Spleen (tissue), 7 donors: ENCODE measurements at regions not wholly inside any gene's neighbourhood (a gene's known extent, or its start where the extent isn't known, plus 50 kb on each side); places are given as distances from the start of the nearest gene placed in this dataset.

Experiments
- POLR2A ChIP-seq, 3 donors: fragments of 450-650 bp; IDR thresholded peaks; one replicate each; pipeline ENCODE4 v1.5.1; 2017; ENCODE audit warnings: antibody characterized with exemption in 3 of 3, mild to moderate bottlenecking in 1 of 3
- POLR2AphosphoS5 ChIP-seq, 3 donors: sonication (generic); formaldehyde crosslinking; IDR thresholded peaks; one replicate each; pipeline ENCODE4 v1.5.1; 2017; ENCODE audit warnings: antibody characterized with exemption in 3 of 3
- TF ChIP-seq, protein P1 (sequence below), 11 experiments: fragments of 200-600 bp in 7 of 11; fragments of 450-650 bp in 4 of 11; sonication (generic) in 4 of 11; IDR thresholded peaks in 8 of 11; conservative IDR thresholded peaks in 3 of 11; 1 replicate in 7 of 11; 2 replicates in 4 of 11; pipeline versions ENCODE4 v1.4.0 to v1.8.0; 2016 to 2021; ENCODE audit warnings: antibody characterized with exemption in 11 of 11, inconsistent platforms in 4 of 11, mild to moderate bottlenecking in 1 of 11
- donor health status: DM: no; HTN: no; CAD: no; lungs with moderate emphysema.
- donor health status: DM: no; HTN: no; CAD: no.
- donor health status: DM: no; HTN: no; CAD: no.

DNA sequence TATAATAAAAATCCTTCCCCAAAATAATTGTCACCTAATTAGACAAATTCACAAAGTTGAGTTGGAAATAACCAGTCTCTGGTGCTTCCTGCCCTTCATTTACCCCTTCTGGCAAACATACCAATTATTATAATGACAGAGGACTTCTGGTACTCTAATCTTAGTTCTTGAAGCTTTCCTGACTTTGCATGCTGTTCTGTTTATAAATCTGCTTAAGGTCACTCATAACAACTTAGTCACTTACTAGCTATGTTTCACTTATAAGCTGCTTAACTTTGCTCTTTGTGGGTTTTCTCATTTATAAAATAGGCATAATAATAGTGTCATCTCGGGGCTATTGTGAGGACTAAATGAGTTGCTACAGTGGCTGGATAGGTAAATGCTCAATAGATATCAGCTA, 446.5 kb downstream of the EFNA5 start:
- TF ChIP-seq, protein P1, sequence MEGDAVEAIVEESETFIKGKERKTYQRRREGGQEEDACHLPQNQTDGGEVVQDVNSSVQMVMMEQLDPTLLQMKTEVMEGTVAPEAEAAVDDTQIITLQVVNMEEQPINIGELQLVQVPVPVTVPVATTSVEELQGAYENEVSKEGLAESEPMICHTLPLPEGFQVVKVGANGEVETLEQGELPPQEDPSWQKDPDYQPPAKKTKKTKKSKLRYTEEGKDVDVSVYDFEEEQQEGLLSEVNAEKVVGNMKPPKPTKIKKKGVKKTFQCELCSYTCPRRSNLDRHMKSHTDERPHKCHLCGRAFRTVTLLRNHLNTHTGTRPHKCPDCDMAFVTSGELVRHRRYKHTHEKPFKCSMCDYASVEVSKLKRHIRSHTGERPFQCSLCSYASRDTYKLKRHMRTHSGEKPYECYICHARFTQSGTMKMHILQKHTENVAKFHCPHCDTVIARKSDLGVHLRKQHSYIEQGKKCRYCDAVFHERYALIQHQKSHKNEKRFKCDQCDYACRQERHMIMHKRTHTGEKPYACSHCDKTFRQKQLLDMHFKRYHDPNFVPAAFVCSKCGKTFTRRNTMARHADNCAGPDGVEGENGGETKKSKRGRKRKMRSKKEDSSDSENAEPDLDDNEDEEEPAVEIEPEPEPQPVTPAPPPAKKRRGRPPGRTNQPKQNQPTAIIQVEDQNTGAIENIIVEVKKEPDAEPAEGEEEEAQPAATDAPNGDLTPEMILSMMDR (IDR thresholded peaks at IDR 0.05 in 8 of 11, conservative IDR thresholded peaks at IDR 0.05 in 3 of 11) = no peak
- TF ChIP-seq POLR2AphosphoS5 (IDR thresholded peaks at IDR 0.05) = no peak
- no peak for TF ChIP-seq POLR2A (IDR thresholded peaks at IDR 0.05)
